ENCODE measurements at regions not wholly inside any gene's neighbourhood (a gene's known extent, or its start where the extent isn't known, plus 50 kb on each side); places are given as distances from the start of the nearest gene placed in this dataset.

- no peak overlapping the region for H3K4me3 ChIP-seq (ENCODE audit: low read length)
- DNase-seq (ENCODE audit: low read depth) = no peak
- TF ChIP-seq CTCF (conservative IDR thresholded peaks at IDR 0.05; ENCODE audit: low read length) = no peak
Measured at GRCh38 chr21:17340081-17340480, 172.8 kb upstream of the CXADR start.

- H3K4me3 ChIP-seq (ENCODE audit: low read length) = no peak overlapping the region
- TF ChIP-seq CTCF (conservative IDR thresholded peaks at IDR 0.05; ENCODE audit: low read length) = no peak
- DNase-seq (ENCODE audit: low read depth) = no peak
Measured at GRCh38 chr21:17343055-17343454, 169.8 kb upstream of the CXADR start.

GRCh38 chr21:17348357-17348756, 164.5 kb upstream of the CXADR start:
- no peak overlapping the region for H3K4me3 ChIP-seq (ENCODE audit: low read length)
- no peak for DNase-seq (ENCODE audit: low read depth)
- TF ChIP-seq CTCF (conservative IDR thresholded peaks at IDR 0.05; ENCODE audit: low read length) = no peak

- no peak for TF ChIP-seq CTCF (conservative IDR thresholded peaks at IDR 0.05; ENCODE audit: low read length)
- no peak for DNase-seq (ENCODE audit: low read depth)
- H3K4me3 ChIP-seq (ENCODE audit: low read length) = no peak overlapping the region
Measured at GRCh38 chr21:17348849-17349248, 164.0 kb upstream of the CXADR start.

- no peak for TF ChIP-seq CTCF (conservative IDR thresholded peaks at IDR 0.05; ENCODE audit: low read length)
- DNase-seq (ENCODE audit: low read depth) = no peak
- no peak overlapping the region for H3K4me3 ChIP-seq (ENCODE audit: low read length)
Measured at GRCh38 chr21:17351766-17352165, 161.1 kb upstream of the CXADR start.

GRCh38 chr21:17352996-17353655, 159.7 kb upstream of the CXADR start:
- no peak overlapping the region for H3K4me3 ChIP-seq (ENCODE audit: low read length)
- TF ChIP-seq CTCF (conservative IDR thresholded peaks at IDR 0.05; ENCODE audit: low read length) = no peak
- DNase-seq (ENCODE audit: low read depth) = no peak

GRCh38 chr21:17359781-17360180, 153.1 kb upstream of the CXADR start:
- TF ChIP-seq CTCF (conservative IDR thresholded peaks at IDR 0.05; ENCODE audit: low read length) = no peak
- no peak overlapping the region for H3K4me3 ChIP-seq (ENCODE audit: low read length)
- no peak for DNase-seq (ENCODE audit: low read depth)

Measured in AG10803 (cell line).